ENCODE measurements at regions not wholly inside any gene's neighbourhood (a gene's known extent, or its start where the extent isn't known, plus 50 kb on each side); places are given as distances from the start of the nearest gene placed in this dataset.
"Not testable (repeated sequence)": the region's sequence is repeated elsewhere in the genome, so short reads cannot be mapped to it uniquely, and the experiment has no call there.

DNA sequence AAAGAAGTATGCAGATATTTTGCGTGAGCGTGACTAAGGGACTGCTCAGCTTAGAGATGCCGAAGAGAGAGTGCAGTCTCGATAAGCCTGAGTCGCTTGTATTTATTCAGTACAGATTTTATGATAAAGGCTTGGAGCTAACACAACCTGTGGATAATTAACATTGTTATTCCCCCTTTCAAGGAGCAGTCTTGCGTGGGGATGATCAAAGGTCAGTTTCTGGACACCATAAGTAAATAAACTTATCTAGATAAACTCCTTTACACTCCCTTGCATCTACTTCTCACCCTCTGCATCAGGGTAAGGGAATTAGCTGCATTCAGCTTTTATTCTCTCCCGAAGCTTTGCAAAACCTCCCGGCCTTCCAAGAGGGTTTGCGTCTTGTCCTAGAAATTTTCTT is 357.8 kb upstream of the ST8SIA4 start:
- no peak for ATAC-seq (ENCODE audit: low FRiP score)

DNA sequence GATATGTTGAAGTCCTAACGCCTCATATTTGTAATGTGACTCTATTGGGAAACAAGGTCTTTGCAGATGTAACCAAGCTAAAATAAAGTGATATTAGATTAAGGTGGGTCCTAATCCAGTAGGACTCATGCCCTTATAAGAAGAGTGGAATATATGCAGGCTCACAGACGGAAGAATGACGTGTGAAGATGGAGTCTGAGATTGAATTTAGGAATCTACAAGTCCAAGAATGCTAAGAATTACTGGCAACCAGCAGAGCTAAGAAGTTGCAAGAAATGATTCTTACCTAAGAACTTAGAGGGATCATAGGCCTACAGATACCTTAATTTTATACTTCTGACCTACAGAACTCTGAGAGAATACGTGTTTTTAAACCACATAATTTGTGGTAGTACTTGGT is 350.0 kb upstream of the ST8SIA4 start:
- TF ChIP-seq, protein P1, sequence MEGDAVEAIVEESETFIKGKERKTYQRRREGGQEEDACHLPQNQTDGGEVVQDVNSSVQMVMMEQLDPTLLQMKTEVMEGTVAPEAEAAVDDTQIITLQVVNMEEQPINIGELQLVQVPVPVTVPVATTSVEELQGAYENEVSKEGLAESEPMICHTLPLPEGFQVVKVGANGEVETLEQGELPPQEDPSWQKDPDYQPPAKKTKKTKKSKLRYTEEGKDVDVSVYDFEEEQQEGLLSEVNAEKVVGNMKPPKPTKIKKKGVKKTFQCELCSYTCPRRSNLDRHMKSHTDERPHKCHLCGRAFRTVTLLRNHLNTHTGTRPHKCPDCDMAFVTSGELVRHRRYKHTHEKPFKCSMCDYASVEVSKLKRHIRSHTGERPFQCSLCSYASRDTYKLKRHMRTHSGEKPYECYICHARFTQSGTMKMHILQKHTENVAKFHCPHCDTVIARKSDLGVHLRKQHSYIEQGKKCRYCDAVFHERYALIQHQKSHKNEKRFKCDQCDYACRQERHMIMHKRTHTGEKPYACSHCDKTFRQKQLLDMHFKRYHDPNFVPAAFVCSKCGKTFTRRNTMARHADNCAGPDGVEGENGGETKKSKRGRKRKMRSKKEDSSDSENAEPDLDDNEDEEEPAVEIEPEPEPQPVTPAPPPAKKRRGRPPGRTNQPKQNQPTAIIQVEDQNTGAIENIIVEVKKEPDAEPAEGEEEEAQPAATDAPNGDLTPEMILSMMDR (IDR thresholded peaks at IDR 0.05): no peak
- ATAC-seq (ENCODE audit: low FRiP score) (no peak), DNase-seq (ENCODE audit: low spot score) (no peak)

More for the DNA sequence above, 357.8 kb upstream of the ST8SIA4 start:
- TF ChIP-seq, protein P1 (IDR thresholded peaks at IDR 0.05): no peak
- no peak for DNase-seq (ENCODE audit: low spot score)

DNA sequence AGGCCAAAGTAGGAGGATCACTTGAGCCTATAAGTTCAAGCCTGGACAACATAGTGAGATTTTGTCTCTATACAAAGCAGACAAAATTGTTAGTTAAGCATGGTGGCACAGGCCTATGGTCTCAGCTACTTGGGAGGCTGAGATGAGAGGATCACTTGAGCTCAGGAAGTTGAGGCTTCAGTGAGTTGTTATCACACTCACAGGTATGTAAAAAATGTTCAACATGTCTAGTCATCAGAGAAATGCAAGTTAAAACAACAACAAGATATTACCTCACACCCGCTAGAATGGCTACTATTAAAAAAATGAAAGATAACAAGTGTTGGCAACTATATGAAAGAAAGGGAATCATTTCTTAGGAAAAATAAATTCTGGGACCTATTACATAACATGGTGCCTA is 341.5 kb upstream of the ST8SIA4 start:
- ATAC-seq (ENCODE audit: low FRiP score) (no peak), DNase-seq (ENCODE audit: low spot score) (no peak)
- TF ChIP-seq, protein P1 (IDR thresholded peaks at IDR 0.05): no peak

DNA sequence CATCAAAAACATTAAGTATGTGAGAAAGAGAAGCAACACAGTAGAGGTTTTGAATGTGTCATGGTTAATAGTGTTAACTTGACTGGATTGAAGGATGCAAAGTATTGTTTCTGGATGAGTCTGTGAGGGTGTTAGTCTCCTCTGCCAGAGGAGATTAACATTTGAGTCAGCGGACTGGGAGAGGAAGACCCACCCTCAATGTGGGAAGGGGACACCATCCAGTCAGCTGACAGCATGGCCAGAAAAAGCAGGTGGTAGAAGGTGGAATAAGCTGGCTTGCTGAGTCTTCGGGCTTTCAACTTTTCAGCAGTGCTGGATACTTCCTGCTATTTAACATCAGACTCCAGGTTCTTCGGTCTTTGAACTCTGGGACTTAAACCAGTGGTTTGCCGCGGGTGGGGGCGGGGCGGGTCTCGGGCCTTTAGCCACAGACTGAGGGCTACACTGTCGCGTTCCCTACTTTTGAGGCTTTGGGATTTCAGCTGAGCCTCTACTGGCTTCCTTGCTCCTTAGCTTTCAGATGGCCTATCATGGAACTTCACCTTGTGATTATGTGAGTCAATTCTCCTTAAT is 309.9 kb upstream of the ST8SIA4 start:
- DNase-seq (ENCODE audit: low spot score): no peak
- ATAC-seq (ENCODE audit: low FRiP score): no peak
- TF ChIP-seq, protein P1 (IDR thresholded peaks at IDR 0.05): no peak

DNA sequence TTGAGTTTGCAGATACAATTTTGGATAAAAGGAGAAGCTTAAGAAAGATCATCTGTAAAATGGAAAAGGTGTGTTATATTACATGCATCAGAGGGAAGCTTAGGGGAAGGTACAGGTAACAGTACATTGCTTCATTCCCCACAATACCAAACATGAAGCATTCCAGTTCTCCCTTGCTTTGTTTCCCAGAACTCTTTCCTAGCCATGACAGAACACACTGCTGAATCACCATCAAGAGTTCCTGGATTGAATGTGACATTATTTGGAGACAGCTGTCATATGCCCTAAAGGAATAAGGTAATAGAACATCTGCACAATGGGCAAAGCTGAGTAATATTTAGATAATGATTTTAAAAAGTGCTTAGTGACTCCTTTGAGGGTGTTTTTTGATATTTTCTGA is 303.5 kb upstream of the ST8SIA4 start:
- DNase-seq (ENCODE audit: low spot score) (no peak), ATAC-seq (ENCODE audit: low FRiP score) (no peak)
- TF ChIP-seq, protein P1 (IDR thresholded peaks at IDR 0.05): no peak

DNA sequence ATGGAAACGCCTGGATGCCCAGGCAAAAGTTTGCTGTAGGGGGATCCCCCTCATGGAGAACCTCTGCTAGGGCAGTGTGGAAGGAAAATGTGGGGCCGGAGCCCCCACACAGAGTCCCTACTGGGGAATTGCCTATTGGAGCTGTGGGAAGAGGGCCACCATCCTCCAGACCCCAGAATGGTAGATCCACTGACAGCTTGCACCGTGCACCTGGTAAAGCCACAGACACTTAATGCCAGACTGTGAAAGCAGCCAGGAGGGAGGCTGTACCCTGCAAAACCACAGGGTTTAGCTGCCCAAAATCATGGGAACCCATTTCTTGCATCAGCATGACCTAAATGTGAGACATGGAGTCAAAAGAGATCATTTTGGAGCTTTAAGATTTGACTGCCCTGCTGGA is 302.0 kb upstream of the ST8SIA4 start:
- DNase-seq (ENCODE audit: low spot score): not testable (repeated sequence)

DNA sequence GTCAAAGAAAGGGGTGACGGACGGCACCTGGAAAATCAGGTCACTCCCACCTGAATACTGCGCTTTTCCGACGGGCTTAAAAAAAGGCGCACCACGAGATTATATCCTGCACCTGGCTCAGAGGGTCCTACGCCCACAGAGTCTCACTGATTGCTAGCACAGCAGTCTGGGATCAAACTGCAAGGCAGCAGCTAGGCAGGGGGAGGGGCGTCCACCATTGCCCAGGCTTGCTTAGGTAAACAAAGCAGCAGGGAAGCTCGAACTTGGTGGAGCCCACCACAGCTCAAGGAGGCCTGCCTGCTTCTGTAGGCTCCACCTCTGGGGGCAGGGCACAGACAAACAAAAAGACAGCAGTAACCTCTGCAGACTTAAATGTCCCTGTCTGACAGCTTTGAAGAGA is 277.3 kb upstream of the ST8SIA4 start:
- not testable (repeated sequence) for DNase-seq (ENCODE audit: low spot score); ATAC-seq (ENCODE audit: low FRiP score)

More for the DNA sequence above, 302.0 kb upstream of the ST8SIA4 start:
- ATAC-seq (ENCODE audit: low FRiP score): not testable (repeated sequence)

DNA sequence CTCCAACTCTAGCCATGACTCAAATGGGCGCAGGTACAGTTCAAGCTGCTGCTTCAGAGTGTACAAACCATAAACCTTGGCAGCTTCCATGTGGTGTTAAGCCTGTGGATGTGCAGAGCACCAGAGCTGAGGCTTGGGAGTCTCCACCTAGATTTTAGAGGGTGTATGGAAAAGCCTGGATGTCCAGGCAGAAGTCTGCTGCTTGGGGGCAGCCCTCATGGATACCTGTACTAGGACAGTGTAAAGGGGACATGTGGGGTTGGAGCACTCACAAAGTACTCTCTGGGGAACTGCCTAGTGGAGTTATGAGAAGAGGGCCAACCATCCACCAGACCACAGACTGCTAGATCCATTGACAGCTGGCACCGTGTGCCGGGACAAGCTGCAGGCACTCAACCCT is 273.5 kb upstream of the ST8SIA4 start:
- no peak for DNase-seq (ENCODE audit: low spot score)
- TF ChIP-seq, protein P1 (IDR thresholded peaks at IDR 0.05): no peak
- no peak for ATAC-seq (ENCODE audit: low FRiP score)
